ACC112 (cell line): ENCODE measurements at regions not wholly inside any gene's neighbourhood (a gene's known extent, or its start where the extent isn't known, plus 50 kb on each side); places are given as distances from the start of the nearest gene placed in this dataset.

Source experiments
- H2AFZ ChIP-seq: fragments of 200-600 bp; sonication (generic); one replicate; pipeline ENCODE4 v1.6.0; 2017; ENCODE audit warnings: antibody characterized with exemption, low read length; ENCODE audit not compliant: unreplicated experiment
- H3K27ac ChIP-seq: fragments of 200-600 bp; sonication (generic); 2 replicates; pipeline ENCODE4 v1.5.1; 2014; ENCODE audit warnings: low read depth, mild to moderate bottlenecking, antibody characterized with exemption, low read length, moderate library complexity
- H3K27me3 ChIP-seq: fragments of 200-600 bp; sonication (generic); 2 replicates; pipeline ENCODE4 v1.6.1; 2014; ENCODE audit warnings: mild to moderate bottlenecking, antibody characterized with exemption, low read length, moderate library complexity, mixed read lengths; ENCODE audit not compliant: insufficient read depth
- H3K36me3 ChIP-seq: fragments of 200-600 bp; sonication (generic); 2 replicates; pipeline ENCODE4 v1.6.1; 2016; ENCODE audit warnings: mild to moderate bottlenecking, antibody characterized with exemption, low read length, moderate library complexity, mixed read lengths; ENCODE audit not compliant: insufficient read depth
- H3K4me1 ChIP-seq: fragments of 200-600 bp; sonication (generic); one replicate; pipeline ENCODE4 v1.6.1; 2016; ENCODE audit warnings: low read length, mixed read lengths; ENCODE audit not compliant: insufficient read depth, unreplicated experiment, control insufficient read depth
- H3K4me3 ChIP-seq: fragments of 200-600 bp; sonication (generic); 2 replicates; pipeline ENCODE4 v1.5.1; 2014; ENCODE audit warnings: mild to moderate bottlenecking, low read depth, low read length
- H3K79me2 ChIP-seq: fragments of 200-600 bp; sonication (generic); one replicate; pipeline ENCODE4 v1.6.0; 2016; ENCODE audit warnings: low read length; ENCODE audit not compliant: control insufficient read depth, unreplicated experiment, insufficient read depth

DNA sequence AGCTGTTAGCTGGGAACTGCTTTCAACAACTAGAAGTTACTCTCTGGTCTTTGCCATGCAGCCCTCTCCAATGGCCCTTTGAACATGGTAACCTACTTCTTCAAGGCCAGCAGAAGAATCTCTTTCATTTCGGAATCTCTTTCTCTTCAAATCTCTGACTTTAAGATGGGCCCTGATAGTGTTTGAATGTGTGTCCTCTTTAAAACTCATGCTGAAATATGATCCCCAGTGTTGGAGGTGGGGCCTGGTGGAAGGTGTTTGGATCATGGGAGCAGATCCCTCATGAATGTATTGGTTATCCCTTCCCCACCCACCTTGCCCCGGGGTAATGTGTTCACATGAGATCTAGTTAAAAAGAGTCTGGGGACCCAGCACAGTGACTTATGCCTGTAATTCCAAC is 54.5 kb upstream of the SOX13 start:
- no peaks in the 10 kb centered on the region for H3K4me1 ChIP-seq
- no peaks in the 10 kb centered on the region for H3K27me3 ChIP-seq
- no peak overlapping the region for H2AFZ ChIP-seq
- no peak overlapping the region for H3K4me3 ChIP-seq
- no peaks in the 10 kb centered on the region for H3K79me2 ChIP-seq
- H3K27ac ChIP-seq: no peak overlapping the region
- H3K36me3 ChIP-seq: no peaks in the 10 kb centered on the region
